H1 (cell line): ENCODE measurements at regions not wholly inside any gene's neighbourhood (a gene's known extent, or its start where the extent isn't known, plus 50 kb on each side); places are given as distances from the start of the nearest gene placed in this dataset.

ENCODE experiments used
- CHD7 ChIP-seq: fragments of 300-600 bp; sonication (generic); IDR thresholded peaks from 2 replicates; pipeline ENCODE4 v1.7.1; 2012; ENCODE audit warnings: low read length, moderate library complexity, mild to moderate bottlenecking, inconsistent platforms; ENCODE audit not compliant: insufficient replicate concordance
- GABPA ChIP-seq: IDR thresholded peaks from 2 replicates; pipeline ENCODE4 v1.6.1; 2011; ENCODE audit warnings: mild to moderate bottlenecking, low read length, moderate library complexity, borderline replicate concordance; ENCODE audit not compliant: insufficient read depth
- GTF2F1 ChIP-seq: IDR thresholded peaks from 2 replicates; pipeline ENCODE4 v1.6.1; 2012; ENCODE audit warnings: low read depth, low read length, improper control_type of control experiment, borderline replicate concordance
- HDAC2 ChIP-seq, 2 experiments: fragments of 300-600 bp in 1 of 2; sonication (generic) in 1 of 2; IDR thresholded peaks; 2 replicates each; pipeline ENCODE4 v1.6.1; 2011 to 2012; ENCODE audit warnings: low read depth in 2 of 2, low read length in 2 of 2, mild to moderate bottlenecking in 2 of 2, moderate library complexity in 2 of 2, borderline replicate concordance in 1 of 2, inconsistent platforms in 1 of 2
- RBBP5 ChIP-seq: IDR thresholded peaks from 2 replicates; pipeline ENCODE4 v1.7.1; 2012; ENCODE audit warnings: low read depth, mild to moderate bottlenecking, inconsistent platforms, low read length, moderate library complexity, borderline replicate concordance
- SAP30 ChIP-seq: fragments of 300-600 bp; sonication (generic); IDR thresholded peaks from 2 replicates; pipeline ENCODE4 v1.7.1; 2012; ENCODE audit warnings: low read length, moderate library complexity, mild to moderate bottlenecking, inconsistent platforms; ENCODE audit not compliant: insufficient read depth, insufficient replicate concordance
- SIX5 ChIP-seq: IDR thresholded peaks from 2 replicates; pipeline ENCODE4 v1.6.1; 2011; ENCODE audit warnings: mild to moderate bottlenecking, low read depth, low read length
- SUZ12 ChIP-seq: fragments of 200-600 bp; sonication (generic); IDR thresholded peaks from 2 replicates; pipeline ENCODE4 v1.6.1; 2012; ENCODE audit warnings: mild to moderate bottlenecking, inconsistent platforms, low read length, moderate library complexity, mixed read lengths
- TCF12 ChIP-seq: IDR thresholded peaks from 2 replicates; pipeline ENCODE4 v1.6.1; 2011; ENCODE audit warnings: low read depth, mild to moderate bottlenecking, low read length
- ZNF274 ChIP-seq: IDR thresholded peaks from 2 replicates; pipeline ENCODE4 v1.7.0; 2012; ENCODE audit warnings: low read length, borderline replicate concordance; ENCODE audit errors: extremely low read depth

GRCh38 chr18:2191180-2191790 lies 380.0 kb downstream of the METTL4 start (continued):
- TF ChIP-seq CHD7 (no peak), SIX5 (no peak), GTF2F1 (no peak), SAP30 (no peak), HDAC2 (IDR thresholded peaks at IDR 0.05; ENCODE audit: borderline replicate concordance in 1 of 2, low read depth in 2 of 2, low read length in 2 of 2) (no peak), RBBP5 (no peak), TCF12 (no peak), ZNF274 (no peak), SUZ12 (no peak), GABPA (no peak)
